ENCODE measurements at regions not wholly inside any gene's neighbourhood (a gene's known extent, or its start where the extent isn't known, plus 50 kb on each side); places are given as distances from the start of the nearest gene placed in this dataset.

GRCh38 chr17:53971361-53971760 lies 148.6 kb downstream of the KIF2B start:
- no peak for DNase-seq (ENCODE audit: low read depth)
- H3K4me3 ChIP-seq (ENCODE audit: low read depth, low read length): no peak overlapping the region
- TF ChIP-seq CTCF (IDR thresholded peaks at IDR 0.05; ENCODE audit: insufficient read depth, low read depth, low read length): no peak

- no peak overlapping the region for H3K4me3 ChIP-seq (ENCODE audit: low read depth, low read length)
- TF ChIP-seq CTCF (IDR thresholded peaks at IDR 0.05; ENCODE audit: insufficient read depth, low read depth, low read length): no peak
- DNase-seq (ENCODE audit: low read depth): no peak
Observed at GRCh38 chr17:53979991-53980390, 157.3 kb downstream of the KIF2B start.

GRCh38 chr17:53996131-53996530 lies 173.4 kb downstream of the KIF2B start:
- no peak overlapping the region for H3K4me3 ChIP-seq (ENCODE audit: low read depth, low read length)
- DNase-seq (ENCODE audit: low read depth): no peak
- TF ChIP-seq CTCF (IDR thresholded peaks at IDR 0.05; ENCODE audit: insufficient read depth, low read depth, low read length): no peak

- no peak overlapping the region for H3K4me3 ChIP-seq (ENCODE audit: low read depth, low read length)
- TF ChIP-seq CTCF (IDR thresholded peaks at IDR 0.05; ENCODE audit: insufficient read depth, low read depth, low read length): no peak
- DNase-seq (ENCODE audit: low read depth): no peak
Observed at GRCh38 chr17:53996890-53997289, 174.2 kb downstream of the KIF2B start.

- TF ChIP-seq CTCF (IDR thresholded peaks at IDR 0.05; ENCODE audit: insufficient read depth, low read depth, low read length): no peak
- no peak for DNase-seq (ENCODE audit: low read depth)
- H3K4me3 ChIP-seq (ENCODE audit: low read depth, low read length): no peak overlapping the region
Observed at GRCh38 chr17:54007855-54008254, 185.1 kb downstream of the KIF2B start.

- no peak overlapping the region for H3K4me3 ChIP-seq (ENCODE audit: low read depth, low read length)
- TF ChIP-seq CTCF (IDR thresholded peaks at IDR 0.05; ENCODE audit: insufficient read depth, low read depth, low read length): no peak
- DNase-seq (ENCODE audit: low read depth): no peak
Observed at GRCh38 chr17:54009502-54009901, 186.8 kb downstream of the KIF2B start.

- no peak for DNase-seq (ENCODE audit: low read depth)
- TF ChIP-seq CTCF (IDR thresholded peaks at IDR 0.05; ENCODE audit: insufficient read depth, low read depth, low read length): no peak
- no peak overlapping the region for H3K4me3 ChIP-seq (ENCODE audit: low read depth, low read length)
Observed at GRCh38 chr17:54013072-54013471, 190.3 kb downstream of the KIF2B start.
